ENCODE measurements at regions not wholly inside any gene's neighbourhood (a gene's known extent, or its start where the extent isn't known, plus 50 kb on each side); places are given as distances from the start of the nearest gene placed in this dataset.

- Histone ChIP-seq H3K4me1 (ENCODE audit: low read length) (no peaks in the 10 kb centered on the region), H3K9me3 (ENCODE audit: insufficient read depth, low read length) (no peaks in the 10 kb centered on the region), H3K27ac (ENCODE audit: low read length) (no peak overlapping the region), H4K20me1 (ENCODE audit: insufficient read depth, low read length) (no peaks in the 10 kb centered on the region), H3K4me2 (ENCODE audit: low read length) (no peak overlapping the region), H3K79me2 (ENCODE audit: low read length) (no peaks in the 10 kb centered on the region), H3K4me3 (ENCODE audit: low read length) (no peak overlapping the region), H2AFZ (ENCODE audit: low read depth, low read length) (no peak overlapping the region), H3K27me3 (ENCODE audit: low read depth, low read length) (no peaks in the 10 kb centered on the region), H3K9ac (ENCODE audit: low read length) (no peak overlapping the region), H3K36me3 (replicated peaks; ENCODE audit: low read depth, low read length) (no peaks in the 10 kb centered on the region)
- TF ChIP-seq EZH2phosphoT487 (IDR thresholded peaks at IDR 0.05; ENCODE audit: low read depth): no peak
Observed at GRCh38 chr10:43957267-43958070, 308.8 kb upstream of the ZNF32 start.

GRCh38 chr10:43955978-43956377, 307.3 kb upstream of the ZNF32 start:
- Histone ChIP-seq H3K27ac (ENCODE audit: low read length) (no peak overlapping the region), H2AFZ (ENCODE audit: low read depth, low read length) (no peak overlapping the region), H3K27me3 (ENCODE audit: low read depth, low read length) (no peaks in the 10 kb centered on the region), H3K36me3 (replicated peaks; ENCODE audit: low read depth, low read length) (no peaks in the 10 kb centered on the region), H3K9me3 (ENCODE audit: insufficient read depth, low read length) (no peaks in the 10 kb centered on the region), H3K4me2 (ENCODE audit: low read length) (no peak overlapping the region), H3K79me2 (ENCODE audit: low read length) (no peaks in the 10 kb centered on the region), H3K4me1 (ENCODE audit: low read length) (no peaks in the 10 kb centered on the region), H3K4me3 (ENCODE audit: low read length) (no peak overlapping the region), H4K20me1 (ENCODE audit: insufficient read depth, low read length) (no peaks in the 10 kb centered on the region), H3K9ac (ENCODE audit: low read length) (no peak overlapping the region)
- TF ChIP-seq CTCF (IDR thresholded peaks at IDR 0.05; ENCODE audit: low read depth, low read length) (no peak), EZH2phosphoT487 (IDR thresholded peaks at IDR 0.05; ENCODE audit: low read depth) (no peak)

- TF ChIP-seq CTCF (IDR thresholded peaks at IDR 0.05; ENCODE audit: low read depth, low read length) (no peak), EZH2phosphoT487 (IDR thresholded peaks at IDR 0.05; ENCODE audit: low read depth) (no peak)
Observed at GRCh38 chr10:43955002-43955596, 306.4 kb upstream of the ZNF32 start.

GRCh38 chr10:43953672-43954071, 305.0 kb upstream of the ZNF32 start:
- Histone ChIP-seq H3K27ac (ENCODE audit: low read length) (no peak overlapping the region), H4K20me1 (ENCODE audit: insufficient read depth, low read length) (no peaks in the 10 kb centered on the region), H3K27me3 (ENCODE audit: low read depth, low read length) (no peaks in the 10 kb centered on the region), H3K9ac (ENCODE audit: low read length) (no peak overlapping the region), H3K36me3 (replicated peaks; ENCODE audit: low read depth, low read length) (no peaks in the 10 kb centered on the region), H3K4me2 (ENCODE audit: low read length) (no peak overlapping the region), H3K79me2 (ENCODE audit: low read length) (no peaks in the 10 kb centered on the region), H3K4me3 (ENCODE audit: low read length) (no peak overlapping the region), H3K9me3 (ENCODE audit: insufficient read depth, low read length) (no peaks in the 10 kb centered on the region), H3K4me1 (ENCODE audit: low read length) (no peaks in the 10 kb centered on the region), H2AFZ (ENCODE audit: low read depth, low read length) (no peak overlapping the region)
- TF ChIP-seq CTCF (IDR thresholded peaks at IDR 0.05; ENCODE audit: low read depth, low read length) (no peak), EZH2phosphoT487 (IDR thresholded peaks at IDR 0.05; ENCODE audit: low read depth) (no peak)

More at GRCh38 chr10:43955002-43955596, 306.4 kb upstream of the ZNF32 start:
- H3K9ac ChIP-seq (ENCODE audit: low read length): no peak overlapping the region
- no peak overlapping the region for H3K4me3 ChIP-seq (ENCODE audit: low read length)
- no peaks in the 10 kb centered on the region for H3K79me2 ChIP-seq (ENCODE audit: low read length)
- H3K27ac ChIP-seq (ENCODE audit: low read length): no peak overlapping the region
- no peaks in the 10 kb centered on the region for H3K9me3 ChIP-seq (ENCODE audit: insufficient read depth, low read length)
- H3K4me2 ChIP-seq (ENCODE audit: low read length): no peak overlapping the region
- H3K27me3 ChIP-seq (ENCODE audit: low read depth, low read length): no peaks in the 10 kb centered on the region
- H2AFZ ChIP-seq (ENCODE audit: low read depth, low read length): no peak overlapping the region
- H4K20me1 ChIP-seq (ENCODE audit: insufficient read depth, low read length): no peaks in the 10 kb centered on the region
- no peaks in the 10 kb centered on the region for H3K4me1 ChIP-seq (ENCODE audit: low read length)
- no peaks in the 10 kb centered on the region for H3K36me3 ChIP-seq (replicated peaks; ENCODE audit: low read depth, low read length)
